Hindlimb muscle (tissue), 1 donor: ENCODE measurements at regions not wholly inside any gene's neighbourhood (a gene's known extent, or its start where the extent isn't known, plus 50 kb on each side); places are given as distances from the start of the nearest gene placed in this dataset.

Source experiments
- DNase-seq: peaks from one replicate; pipeline ENCODE4 v3.0.0-alpha.2; 2013

DNA sequence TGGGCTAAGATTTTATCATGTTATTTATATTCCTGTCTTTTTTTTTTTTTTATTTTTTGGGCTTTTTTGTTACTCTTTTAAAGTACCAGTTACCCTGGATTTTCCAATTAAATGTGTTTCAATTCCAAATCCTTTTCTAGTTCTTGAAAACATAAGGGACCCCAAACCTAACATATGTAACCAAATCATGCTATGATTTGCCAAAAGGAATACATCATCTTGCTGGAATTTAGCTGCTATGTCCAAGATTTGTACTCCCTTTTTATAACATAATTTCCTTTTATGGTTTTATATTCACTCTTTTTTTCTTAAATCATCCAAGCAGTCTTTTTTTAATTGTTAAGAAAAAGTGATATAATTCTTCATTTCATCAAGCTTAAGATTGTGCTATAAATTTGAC is 60.9 kb upstream of the DSEL start:
- DNase-seq, result no peak

DNA sequence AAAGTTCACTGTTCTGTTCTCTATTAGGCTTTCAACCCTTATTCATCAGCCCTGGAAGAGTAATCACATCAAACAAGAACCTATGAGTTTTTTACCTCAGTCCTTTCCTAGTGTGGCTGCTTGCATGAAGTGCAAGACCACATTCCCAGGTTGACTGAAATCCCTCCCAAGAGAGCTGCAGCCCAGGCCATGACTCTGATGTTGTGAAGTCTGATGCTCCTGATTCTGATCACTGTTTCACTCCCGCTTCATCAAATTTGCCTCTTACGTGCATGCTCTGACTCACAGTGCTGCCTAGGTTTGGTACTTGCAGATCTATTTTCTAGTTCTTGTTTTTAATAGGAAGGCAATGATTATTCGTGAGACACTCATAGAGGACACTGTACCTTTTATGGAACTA is 58.2 kb upstream of the DSEL start:
- DNase-seq, result no peak

DNA sequence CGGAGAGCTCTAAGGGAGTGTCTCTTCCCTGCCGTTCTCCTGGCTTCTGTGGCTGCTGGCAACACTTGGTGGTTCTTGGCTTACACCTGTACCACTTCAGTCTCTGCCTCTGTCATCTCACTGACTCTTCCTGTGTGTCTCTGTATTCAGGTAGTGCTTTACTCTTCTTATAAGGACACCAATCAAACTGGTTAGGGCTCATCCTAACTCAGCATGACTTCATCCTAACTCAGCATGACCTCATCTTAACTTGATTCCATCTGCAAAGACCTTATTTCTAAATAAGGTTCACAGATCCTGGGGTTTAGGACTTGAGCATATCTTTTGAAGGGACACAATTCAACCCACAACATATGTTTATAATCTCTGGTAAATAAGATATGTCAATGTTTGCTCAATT is 51.6 kb upstream of the DSEL start:
- DNase-seq, result no peak
